ENCODE measurements at regions not wholly inside any gene's neighbourhood (a gene's known extent, or its start where the extent isn't known, plus 50 kb on each side); places are given as distances from the start of the nearest gene placed in this dataset.
"Not testable (repeated sequence)": the region's sequence is repeated elsewhere in the genome, so short reads cannot be mapped to it uniquely, and the experiment has no call there.

- DNase-seq, result no peak
Measured at GRCh38 chr9:129544761-129545160, 76.1 kb downstream of the C9orf50 start.

GRCh38 chr9:129542741-129543140 lies 78.2 kb downstream of the C9orf50 start:
- DNase-seq, result peak; percentile 37

GRCh38 chr9:129541270-129541669 lies 79.6 kb downstream of the C9orf50 start:
- DNase-seq, result no peak

GRCh38 chr9:129539446-129539845 lies 81.5 kb downstream of the C9orf50 start:
- no peak for DNase-seq

- not testable (repeated sequence) for DNase-seq
Measured at GRCh38 chr9:129531860-129532402, 89.0 kb downstream of the C9orf50 start.

- DNase-seq, result not testable (repeated sequence)
Measured at GRCh38 chr9:129527955-129528354, 92.9 kb downstream of the C9orf50 start.

GRCh38 chr9:129525656-129526196 lies 95.2 kb downstream of the C9orf50 start:
- no peak for DNase-seq

- DNase-seq, result no peak
Measured at GRCh38 chr9:129524582-129525270, 96.2 kb downstream of the C9orf50 start.

GRCh38 chr9:129523943-129524581 lies 96.8 kb downstream of the C9orf50 start:
- no peak for DNase-seq

GRCh38 chr9:129522351-129522750 lies 98.5 kb downstream of the C9orf50 start:
- DNase-seq, result no peak

GRCh38 chr9:129520082-129520481 lies 100.8 kb downstream of the C9orf50 start:
- DNase-seq, result no peak

- DNase-seq, result no peak
Measured at GRCh38 chr9:129518074-129518473, 102.8 kb downstream of the C9orf50 start.

- no peak for DNase-seq
Measured at GRCh38 chr9:129517006-129517405, 103.9 kb downstream of the C9orf50 start.

- no peak for DNase-seq
Measured at GRCh38 chr9:129514891-129515290, 106.0 kb downstream of the C9orf50 start.

- no peak for DNase-seq
Measured at GRCh38 chr9:129514497-129514867, 106.4 kb downstream of the C9orf50 start.

- no peak for DNase-seq
Measured at GRCh38 chr9:129513856-129514496, 106.9 kb downstream of the C9orf50 start.

GRCh38 chr9:129513282-129513681 lies 107.6 kb downstream of the C9orf50 start:
- DNase-seq, result no peak

GRCh38 chr9:129511285-129511900 lies 109.5 kb downstream of the C9orf50 start:
- DNase-seq, result no peak

- peak; percentile 79 for DNase-seq
Measured at GRCh38 chr9:129509533-129509928, 111.4 kb downstream of the C9orf50 start.

GRCh38 chr9:129507805-129508204 lies 113.1 kb downstream of the C9orf50 start:
- no peak for DNase-seq

GRCh38 chr9:129506892-129507291 lies 114.0 kb downstream of the C9orf50 start:
- no peak for DNase-seq

GRCh38 chr9:129506041-129506440 lies 114.9 kb downstream of the C9orf50 start:
- DNase-seq, result no peak

- no peak for DNase-seq
Measured at GRCh38 chr9:129505270-129505902, 115.5 kb downstream of the C9orf50 start.

Measured in NCI-H226 (cell line).